Femur (tissue), 1 donor: ENCODE measurements at regions not wholly inside any gene's neighbourhood (a gene's known extent, or its start where the extent isn't known, plus 50 kb on each side); places are given as distances from the start of the nearest gene placed in this dataset.
A peak's percentile ranks its signal among the peaks of the same experiment; 100 is the strongest.

Experiments
- DNase-seq: peaks from one replicate; pipeline ENCODE4 v3.0.0-alpha.2; 2017

DNA sequence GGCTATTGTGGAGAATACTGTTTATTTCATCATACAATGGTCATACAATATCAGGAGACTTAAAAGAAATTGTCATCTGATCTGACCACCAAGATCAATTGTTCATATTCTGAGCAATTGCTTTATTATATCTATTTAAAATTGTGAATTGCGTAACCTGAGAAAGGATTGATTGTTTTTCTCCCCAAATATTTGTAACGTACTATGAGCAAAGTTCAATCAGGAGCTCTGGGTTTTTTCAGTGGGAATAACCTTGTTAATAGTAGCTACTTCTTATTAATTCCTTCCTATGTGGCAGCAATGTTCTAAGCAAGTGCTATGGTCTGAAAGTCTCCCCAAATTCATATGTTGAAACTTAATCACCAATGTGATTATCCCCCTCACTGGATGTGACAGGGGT, 323.1 kb downstream of the ZPLD1 start:
- no peak for DNase-seq

DNA sequence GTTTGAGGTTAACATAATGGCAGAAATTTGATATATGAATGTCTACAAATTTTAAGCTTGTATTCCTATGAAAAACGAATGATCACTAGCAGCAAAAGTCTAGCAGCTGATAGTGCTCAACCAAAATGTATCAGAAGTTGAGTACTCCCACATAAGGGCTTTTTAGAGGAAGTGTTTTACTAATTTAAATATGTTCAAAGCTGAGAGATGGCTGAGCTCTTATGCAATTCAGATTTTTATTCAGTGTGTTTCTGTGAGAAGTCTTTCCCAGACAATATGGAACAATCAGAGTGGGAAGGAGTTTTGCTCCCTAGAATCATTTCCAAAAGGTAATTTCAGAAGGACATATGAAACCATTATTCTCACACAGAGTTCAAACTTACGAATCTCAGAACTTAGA, 327.0 kb downstream of the ZPLD1 start:
- DNase-seq: no peak

DNA sequence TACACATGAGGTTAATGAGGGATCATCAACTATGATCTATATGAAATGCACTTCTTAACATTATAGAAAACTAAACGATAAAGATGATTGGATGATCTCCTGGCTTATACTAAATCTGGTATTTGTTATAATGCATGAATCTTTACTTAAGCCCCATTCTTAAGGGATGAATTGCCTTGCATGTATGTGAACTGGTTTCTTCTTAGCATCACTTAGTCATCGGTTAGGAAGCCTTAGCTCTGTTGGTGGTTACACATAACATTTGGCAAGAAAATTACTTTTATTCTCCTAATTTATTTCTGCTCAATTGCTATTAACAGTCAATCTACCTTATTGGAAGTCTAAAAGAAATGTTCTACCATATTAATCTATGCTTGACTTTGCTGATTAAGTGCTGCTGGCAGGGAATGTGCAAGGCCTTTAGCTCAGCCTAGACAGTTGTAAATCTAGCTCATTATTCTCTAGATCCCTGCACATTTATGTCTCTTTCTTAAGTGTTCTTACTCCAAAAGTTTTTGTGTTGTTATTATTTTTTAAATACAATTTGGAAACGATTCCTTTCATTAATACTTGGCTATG, 356.0 kb downstream of the ZPLD1 start:
- no peak for DNase-seq

DNA sequence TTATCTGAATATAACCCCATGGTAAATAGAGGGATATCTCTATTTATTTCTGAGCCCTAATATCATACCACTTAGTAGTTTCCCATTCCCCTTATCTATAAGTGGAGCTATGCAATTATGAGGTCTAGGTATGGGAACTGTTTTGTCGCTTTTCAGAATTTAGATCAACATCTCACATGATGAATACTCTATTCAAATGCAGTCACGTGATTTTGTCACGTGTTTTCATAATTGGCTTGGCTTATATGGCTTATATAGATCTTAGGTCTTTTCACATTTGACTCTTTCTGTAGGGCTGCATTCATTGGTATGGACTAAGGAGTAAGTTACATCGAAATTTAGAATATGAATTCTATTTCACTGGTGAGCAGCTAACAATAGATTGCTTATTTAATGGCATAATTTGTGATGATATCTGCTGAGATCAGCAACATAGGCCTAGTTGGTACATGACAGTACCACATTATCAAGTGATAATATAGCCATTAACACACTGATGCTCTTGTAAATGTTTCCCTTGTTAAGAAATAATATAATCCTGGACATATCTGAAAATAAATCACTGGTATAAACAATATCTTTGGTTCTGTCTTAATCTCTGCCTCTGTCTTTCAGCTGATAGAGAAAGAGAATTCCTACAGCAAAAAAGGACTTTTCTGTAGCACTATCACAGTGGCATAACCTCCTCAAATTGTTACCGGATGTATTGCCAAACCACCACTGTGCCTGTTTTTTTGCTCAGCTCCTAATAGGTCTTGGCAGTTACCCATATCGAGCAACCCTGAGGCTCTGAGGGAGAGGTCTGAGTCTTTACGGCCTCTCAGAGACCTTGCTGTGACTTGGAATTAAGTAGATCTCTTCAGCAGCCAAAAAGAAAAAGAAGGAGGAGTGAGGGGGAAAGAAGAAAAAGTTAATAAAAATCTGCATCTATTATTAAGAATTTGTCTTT, 357.1 kb downstream of the ZPLD1 start:
- no peak for DNase-seq

DNA sequence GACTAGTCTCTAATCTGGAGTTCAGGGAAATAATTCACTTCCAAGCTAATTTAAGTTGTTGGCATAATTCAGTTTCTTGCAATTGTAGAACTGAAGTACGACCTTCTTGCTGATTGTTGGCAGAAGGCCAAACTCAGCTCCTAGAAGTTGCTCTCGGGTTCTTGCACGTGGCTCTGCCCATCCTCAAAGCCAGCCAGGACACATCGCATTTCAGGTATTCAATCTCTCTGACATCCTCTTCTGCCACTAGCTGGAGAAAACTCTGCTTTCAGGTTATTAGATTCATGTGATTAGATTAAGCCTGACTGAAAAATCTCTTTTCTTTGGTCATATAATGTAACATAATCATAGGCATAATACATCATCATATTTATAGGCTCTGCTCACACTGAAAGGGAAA, 362.0 kb downstream of the ZPLD1 start:
- DNase-seq: no peak

DNA sequence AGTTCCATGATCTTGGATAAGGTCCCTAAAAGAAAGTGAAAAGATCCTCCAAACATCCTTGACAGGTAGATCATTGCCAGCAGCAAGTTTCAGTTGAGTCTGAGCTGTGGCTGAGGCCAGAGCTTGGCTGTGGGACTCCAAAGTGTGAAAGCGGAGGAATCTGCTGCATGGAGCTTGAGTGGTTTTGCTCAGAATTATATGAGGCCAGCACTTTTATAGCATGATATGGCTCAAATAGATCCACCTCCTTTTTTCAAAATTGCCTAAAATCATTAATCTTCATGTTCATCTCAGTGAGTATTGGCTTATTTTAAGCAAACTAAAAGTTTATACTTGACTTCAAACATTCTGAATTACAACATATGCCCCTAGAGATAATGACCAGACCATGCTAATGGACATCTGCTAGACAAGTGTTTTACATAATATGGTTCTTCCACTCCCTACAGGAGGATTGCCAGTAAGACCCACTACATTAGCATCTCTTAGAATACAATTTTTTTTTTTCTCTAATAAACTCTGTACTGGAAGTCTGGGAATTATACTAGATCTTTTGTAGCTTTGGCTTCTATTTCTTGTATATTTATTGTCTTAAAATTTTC, 368.1 kb downstream of the ZPLD1 start:
- peak; percentile 14 for DNase-seq

DNA sequence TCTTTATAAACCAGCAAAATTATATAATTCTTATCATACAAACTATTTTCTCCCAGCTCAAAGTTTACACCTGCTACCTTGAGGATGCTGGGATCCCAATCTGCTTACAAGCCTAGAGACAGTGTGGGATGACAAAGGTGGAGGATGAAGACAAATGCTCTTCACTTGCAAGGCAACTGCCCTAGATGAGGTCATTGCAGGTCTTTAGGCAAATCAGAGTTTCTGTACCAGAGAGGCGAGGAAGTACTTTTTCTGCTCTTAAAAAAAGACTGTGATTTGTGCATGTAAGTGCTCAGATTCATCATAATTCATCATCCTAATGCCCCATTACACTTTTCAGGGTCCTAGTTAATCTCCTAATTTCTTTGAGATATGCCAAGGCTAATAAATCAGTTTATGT, 376.1 kb downstream of the ZPLD1 start:
- no peak for DNase-seq

DNA sequence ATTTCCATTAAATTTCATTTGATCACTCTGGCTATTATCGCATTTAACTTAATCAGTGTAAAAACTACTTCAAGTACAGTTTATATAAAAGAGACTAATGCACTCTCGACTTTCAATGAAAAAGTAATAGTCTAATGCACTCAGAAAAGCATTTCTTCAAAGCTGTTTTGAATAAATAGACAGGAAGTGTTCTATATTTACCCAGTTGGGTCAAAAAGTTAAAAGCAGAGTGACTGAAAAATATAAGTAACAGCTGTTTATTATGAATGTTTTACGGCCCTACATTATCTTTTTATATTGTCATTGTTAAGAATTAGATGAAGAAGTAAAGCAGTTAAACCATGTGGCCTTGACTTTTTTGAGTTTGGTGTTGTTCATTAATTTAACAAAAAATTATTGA, 391.8 kb downstream of the ZPLD1 start:
- DNase-seq: no peak

DNA sequence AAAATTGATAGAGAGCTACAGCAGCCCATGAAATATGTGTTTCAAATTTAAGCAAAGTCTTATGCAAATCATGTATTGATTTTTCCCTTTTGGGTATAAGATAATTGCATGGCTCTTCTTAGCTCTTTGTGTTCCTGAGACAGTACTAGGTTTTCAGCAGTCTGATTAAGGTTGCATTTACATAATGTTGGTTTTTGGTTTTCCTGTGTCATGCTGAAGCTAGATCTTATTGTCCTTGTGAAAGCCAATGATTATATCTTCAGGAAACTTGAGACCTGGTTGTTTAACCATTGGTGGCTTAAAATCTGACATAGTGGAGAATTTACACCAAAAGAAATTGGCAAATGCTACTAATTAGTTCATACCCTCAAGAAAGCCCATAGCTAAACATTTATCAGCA, 392.6 kb downstream of the ZPLD1 start:
- no peak for DNase-seq

DNA sequence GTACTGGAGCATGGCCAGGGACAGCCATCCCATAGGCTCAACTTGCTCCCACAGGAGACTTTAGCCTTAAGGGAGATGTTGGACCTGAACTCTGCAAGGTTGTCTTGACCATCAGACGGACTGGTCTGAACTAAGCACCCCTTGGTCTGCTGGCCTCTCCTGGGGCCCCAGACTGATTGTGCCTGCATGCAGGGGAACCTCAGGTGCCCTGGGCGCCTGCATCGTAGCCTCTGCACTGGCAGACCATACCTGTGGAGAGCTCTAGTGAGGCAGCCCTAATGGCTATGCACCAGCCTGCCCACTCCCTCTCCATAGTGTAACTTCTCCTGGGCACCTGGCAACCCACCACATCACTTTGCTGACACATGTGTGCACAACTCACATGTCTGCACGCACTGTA, 395.6 kb downstream of the ZPLD1 start:
- no peak for DNase-seq

DNA sequence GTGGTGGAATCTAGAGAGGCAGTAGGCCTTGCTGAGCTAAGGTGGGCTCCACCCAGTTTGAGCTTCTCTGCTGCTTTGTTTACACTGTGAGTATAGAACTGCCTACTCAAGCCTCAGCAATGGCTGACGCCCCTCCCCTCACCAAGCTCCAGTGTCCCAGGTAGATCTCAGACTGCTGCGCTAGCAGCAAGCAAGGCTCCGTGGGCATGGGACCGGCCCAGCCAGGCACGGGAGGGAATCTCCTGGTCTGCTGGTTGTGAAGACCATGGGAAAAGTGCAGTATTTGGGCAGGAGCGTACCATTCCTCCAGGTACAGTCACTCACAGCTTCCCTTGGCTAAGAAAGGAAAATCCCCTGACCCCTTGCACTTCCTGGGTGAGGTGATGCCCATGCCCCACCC, 407.1 kb downstream of the ZPLD1 start:
- no peak for DNase-seq

DNA sequence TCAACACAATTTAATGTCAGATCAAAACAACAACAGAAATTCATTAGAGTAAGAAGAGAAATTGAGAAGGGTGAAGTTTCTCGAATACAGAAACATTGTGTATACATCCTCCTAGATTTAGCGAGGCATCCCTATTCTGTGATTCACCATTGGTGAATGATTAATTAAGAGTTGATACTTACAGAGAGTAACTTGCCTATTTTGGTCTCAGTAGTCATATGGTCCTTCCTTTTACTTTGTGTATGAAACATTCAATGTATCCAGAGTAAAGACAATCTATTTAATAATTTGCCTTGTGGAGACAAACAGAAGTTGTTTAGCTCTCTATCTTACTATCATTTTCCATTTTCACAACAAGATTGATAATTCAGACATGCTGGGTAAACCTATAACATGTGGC, 432.0 kb downstream of the ZPLD1 start:
- no peak for DNase-seq

DNA sequence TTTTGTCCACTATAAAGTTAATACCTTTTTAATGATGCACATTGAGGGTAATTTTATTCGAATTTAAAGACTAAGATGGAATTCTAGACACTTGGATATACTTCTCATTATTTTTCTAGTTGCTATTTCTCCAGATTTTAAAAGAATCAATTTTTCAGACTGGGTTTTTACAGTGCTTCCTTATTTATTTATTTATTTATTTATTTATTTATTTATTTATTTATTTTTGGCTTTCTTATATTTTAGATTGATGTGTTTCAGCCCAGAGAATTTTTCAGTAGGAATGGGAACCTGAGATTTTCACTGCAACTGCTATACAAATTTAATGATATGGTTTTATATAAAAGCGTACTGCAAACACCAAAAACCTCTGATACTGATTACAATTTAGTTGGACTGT, 448.7 kb downstream of the ZPLD1 start:
- no peak for DNase-seq

DNA sequence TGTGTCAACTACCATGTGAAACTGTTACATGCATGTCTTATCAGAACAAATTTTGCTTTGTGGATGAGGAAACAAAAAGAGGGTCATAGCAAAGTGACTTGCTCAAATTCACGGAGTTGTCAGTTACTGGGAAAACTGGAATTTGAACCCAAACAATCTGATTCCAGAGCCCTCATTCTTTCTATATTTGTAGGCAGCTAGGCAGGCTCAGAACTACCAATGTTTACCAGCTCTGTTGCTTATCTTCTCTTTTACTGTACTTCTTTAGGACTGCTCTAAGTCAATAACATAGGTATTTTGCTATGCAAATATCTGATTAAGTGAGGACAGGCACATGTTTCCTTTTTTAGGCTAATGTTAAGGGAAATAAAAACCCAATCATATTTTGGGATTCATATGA, 450.5 kb downstream of the ZPLD1 start:
- no peak for DNase-seq

DNA sequence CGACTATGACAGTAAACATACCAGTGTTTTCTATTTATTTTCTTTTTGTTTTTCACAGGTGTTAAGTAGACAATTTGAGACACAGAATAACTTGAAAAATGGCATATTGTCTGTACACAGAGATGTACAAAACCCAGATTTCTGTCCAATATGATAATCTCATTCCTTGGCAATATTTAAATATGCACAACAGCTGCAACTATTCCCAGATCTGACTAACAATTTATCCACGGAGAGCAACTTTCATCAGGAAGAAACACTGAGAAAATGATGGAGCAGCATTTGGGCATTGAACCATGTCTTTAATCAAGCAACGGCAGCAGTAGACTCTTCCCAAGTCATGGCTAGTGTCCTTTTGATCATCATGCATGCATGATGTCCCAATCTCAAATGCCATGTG, 452.6 kb downstream of the ZPLD1 start:
- no peak for DNase-seq

DNA sequence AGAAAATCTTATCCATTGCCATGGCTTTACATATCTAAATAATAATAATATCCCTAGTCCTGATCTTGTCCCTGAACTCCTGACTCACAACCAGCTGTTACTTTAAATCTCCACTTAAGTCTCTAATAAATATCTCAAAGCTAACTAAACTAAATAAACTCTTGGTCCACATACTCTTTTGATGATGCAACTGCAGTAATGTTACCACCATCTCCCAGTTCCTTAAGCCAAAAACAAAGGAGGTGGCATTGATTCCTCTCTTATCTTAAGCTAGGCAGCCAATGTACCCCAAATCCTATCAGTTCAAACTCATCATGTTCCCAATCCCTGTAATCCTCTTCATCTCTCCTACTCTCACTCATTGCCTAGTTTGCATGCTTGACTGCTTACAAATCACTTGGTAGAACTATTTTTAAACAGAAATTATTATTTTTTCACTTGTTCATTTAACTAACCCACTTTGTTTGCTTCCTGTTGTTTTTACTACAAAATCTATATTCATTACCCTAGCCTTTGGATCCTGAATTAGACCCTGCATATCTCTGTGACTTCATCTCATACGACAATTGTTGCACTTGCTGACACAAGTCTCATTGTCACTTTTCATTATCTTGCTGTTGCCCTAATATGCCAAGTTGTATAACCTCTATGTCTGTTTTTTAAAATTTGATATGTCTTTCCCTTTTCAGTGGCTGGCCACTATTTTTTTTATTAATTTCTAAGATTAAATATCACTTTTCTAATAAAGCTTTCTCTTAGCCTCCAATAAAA, 462.2 kb downstream of the ZPLD1 start:
- no peak for DNase-seq

DNA sequence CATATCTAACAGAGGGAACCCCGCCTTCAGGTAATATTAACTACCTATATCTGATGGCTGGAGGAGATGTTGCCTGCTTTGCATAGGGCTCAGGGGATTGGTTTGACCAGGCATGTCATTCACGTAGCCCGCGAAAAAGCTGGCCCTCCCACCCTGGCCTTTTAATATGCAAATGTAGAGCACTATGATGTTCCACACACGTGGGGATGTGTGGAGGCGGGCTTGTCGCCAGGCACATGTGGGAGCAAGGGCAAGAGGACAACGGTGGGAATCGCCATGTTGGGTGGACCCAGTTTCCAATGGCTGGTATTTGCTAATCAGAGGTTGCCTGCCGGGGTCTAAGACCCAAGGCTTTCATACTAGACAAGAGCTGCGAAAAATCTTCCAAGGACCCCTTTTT, 469.8 kb downstream of the ZPLD1 start:
- DNase-seq: no peak

DNA sequence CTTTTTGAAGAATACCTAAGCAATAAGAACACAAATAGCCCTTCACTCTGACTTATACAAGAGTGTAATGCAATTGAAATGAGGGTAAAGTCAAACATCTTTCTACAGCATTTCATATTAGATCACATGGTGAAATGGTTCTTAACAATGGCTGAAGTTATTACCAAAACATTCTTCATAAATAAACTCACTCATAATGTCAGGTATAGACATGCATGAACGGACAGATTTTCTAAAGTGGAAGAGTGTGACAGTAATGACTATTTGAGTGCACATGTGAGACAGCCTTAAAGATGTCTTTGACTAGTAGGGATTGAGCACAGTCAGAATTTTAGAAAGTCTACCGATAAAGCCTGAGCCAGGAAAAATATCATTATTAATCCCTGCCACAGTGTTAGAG, 471.0 kb downstream of the ZPLD1 start:
- no peak for DNase-seq

DNA sequence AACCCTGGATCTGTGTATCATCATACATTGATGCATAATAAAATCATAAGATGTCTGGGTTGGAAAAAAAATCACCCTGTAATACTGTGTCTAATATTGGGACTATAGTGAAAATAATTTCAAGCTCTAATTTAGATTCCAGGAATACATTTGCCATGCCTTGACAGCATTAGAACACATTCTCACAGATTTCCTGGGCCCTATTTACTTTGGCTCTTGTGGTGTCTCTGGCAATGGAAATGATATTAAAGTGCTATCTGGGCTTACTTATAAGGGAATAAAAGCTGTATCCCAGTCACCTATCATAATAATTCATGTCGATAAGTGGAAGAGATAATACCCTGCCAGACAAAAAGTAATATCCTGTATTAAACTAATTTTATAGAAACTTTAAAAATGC, 472.0 kb downstream of the ZPLD1 start:
- no peak for DNase-seq

DNA sequence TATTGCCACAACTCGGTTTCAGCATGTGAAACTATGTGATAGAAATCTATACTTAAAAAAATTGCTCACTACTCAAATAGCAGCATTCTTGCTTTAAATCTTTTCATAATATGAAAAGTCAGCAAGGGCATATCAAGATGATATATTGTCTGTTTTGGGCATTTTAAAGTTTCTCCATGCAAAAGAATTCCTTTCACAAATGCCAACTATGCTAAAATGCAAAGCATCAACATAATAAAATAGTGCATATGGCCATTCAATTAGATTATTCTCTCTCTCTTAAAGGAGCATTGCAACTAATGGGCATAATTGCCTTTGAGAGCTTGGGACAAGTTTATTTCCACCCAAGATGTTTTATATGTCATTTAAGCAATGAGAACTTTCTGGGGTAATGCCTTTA, 475.1 kb downstream of the ZPLD1 start:
- DNase-seq: no peak

DNA sequence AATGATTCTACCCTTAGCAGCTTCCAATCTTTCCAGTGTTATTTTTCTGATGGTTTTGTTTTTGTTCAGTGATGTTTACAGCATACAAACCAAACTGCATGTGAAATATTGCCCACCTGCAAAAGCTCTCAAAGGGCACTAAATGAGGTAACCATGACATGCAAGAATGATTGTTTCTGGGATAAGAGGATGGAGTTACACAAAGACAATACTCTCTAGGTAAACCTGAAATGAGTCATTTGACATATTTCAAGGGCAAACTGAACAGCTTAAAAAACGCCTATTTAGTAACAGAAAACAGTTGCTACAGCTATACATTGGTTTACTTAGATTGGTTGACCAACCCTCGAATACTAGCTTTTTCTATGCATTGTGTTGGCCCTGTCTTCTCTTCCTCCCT, 481.7 kb downstream of the ZPLD1 start:
- no peak for DNase-seq

DNA sequence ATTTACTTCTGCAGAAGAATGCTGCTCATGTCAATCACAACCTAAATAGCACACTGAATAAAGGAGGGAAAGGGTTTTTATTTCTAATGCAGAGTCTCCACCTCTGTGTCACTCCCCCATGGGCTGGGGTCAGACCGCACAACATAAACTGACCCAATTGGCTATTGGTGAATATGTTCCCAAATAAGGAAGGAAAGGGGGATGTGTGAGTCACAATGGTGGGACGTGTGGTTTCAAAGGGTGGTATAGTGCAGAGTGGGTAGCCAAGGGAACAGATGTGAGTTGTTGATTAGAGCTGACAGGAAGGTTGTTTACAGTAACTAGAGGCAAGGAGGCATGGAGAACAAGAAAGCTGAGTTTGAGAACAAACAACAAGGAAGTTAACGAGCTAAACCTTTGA, 491.8 kb downstream of the ZPLD1 start:
- DNase-seq: no peak

DNA sequence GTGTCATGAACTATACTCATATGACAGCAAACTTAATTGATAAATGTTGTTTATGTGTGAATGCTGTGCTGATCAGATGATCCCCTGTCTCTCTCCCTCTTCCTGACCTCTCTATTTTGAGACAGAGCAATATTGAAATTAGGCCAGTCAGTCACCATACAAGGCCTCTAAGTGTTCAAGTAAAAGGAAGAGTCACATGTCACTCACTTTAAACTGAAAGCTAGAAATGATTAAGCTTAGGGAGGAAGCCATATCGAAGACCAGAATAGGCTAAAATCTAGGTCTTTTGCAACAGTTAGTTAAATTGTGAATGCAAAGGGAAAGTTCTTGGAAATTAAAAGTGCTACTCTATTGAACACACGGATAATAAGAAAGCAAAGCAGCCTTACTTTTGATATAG, 498.6 kb downstream of the ZPLD1 start:
- DNase-seq: no peak
